Psoas muscle (tissue), 7 donors: ENCODE measurements at regions not wholly inside any gene's neighbourhood (a gene's known extent, or its start where the extent isn't known, plus 50 kb on each side); places are given as distances from the start of the nearest gene placed in this dataset.
"Not testable (repeated sequence)": the region's sequence is repeated elsewhere in the genome, so short reads cannot be mapped to it uniquely, and the experiment has no call there.

Source experiments
- ATAC-seq, 4 donors: fragments of 200-7000 bp; cut with Tn5 transposase; one replicate each; pipeline ENCODE4 v1.9.1; 2020; ENCODE audit warnings: moderate library complexity in 3 of 4, mild to moderate bottlenecking in 2 of 4
- DNase-seq, 2 donors: peaks; one replicate each; pipeline ENCODE4 v3.0.0-alpha.2; 2020
- H3K27ac ChIP-seq: fragments of 200-600 bp; one replicate; pipeline ENCODE4 v1.8.0; 2022
- H3K27me3 ChIP-seq, 3 donors: fragments of 200-600 bp in 1 of 3; one replicate each; pipeline versions ENCODE4 v1.6.1 to v1.8.0; 2013 to 2022; ENCODE audit warnings: low read length in 2 of 3, mild to moderate bottlenecking in 2 of 3, moderate library complexity in 1 of 3; ENCODE audit not compliant: insufficient read depth in 3 of 3
- H3K36me3 ChIP-seq, 2 donors: fragments of 200-600 bp in 1 of 2; one replicate each; pipeline versions ENCODE4 v1.6.1 to v1.8.0; 2013 to 2022; ENCODE audit warnings: low read depth in 1 of 2, mild to moderate bottlenecking in 1 of 2, moderate library complexity in 1 of 2; ENCODE audit not compliant: insufficient read depth in 1 of 2
- H3K4me1 ChIP-seq: fragments of 200-600 bp; one replicate; pipeline ENCODE4 v1.8.0; 2022
- H3K4me3 ChIP-seq: fragments of 200-600 bp; one replicate; pipeline ENCODE4 v1.8.0; 2022; ENCODE audit warnings: mild to moderate bottlenecking
- H3K9me3 ChIP-seq: fragments of 200-600 bp; one replicate; pipeline ENCODE4 v1.8.0; 2022
- CTCF ChIP-seq: fragments of 200-600 bp; IDR thresholded peaks from one replicate; pipeline ENCODE4 v1.8.0; 2022; ENCODE audit warnings: antibody characterized with exemption
- WGBS, 3 donors: extraction: QIAGEN DNeasy Blood & Tissue Kit; methylation state at CpG; one replicate each; pipeline versions ENCODE4 v1.1.6 to v1.1.7; 2013; 5-methylcytosine and 5-hydroxymethylcytosine counted together
- intact Hi-C, 2 donors: fragments of 100-400 bp; cut with DNase I; formaldehyde crosslinking; loops; one replicate each; pipeline versions ENCODE4 v1.11.0 to v1.14.2; 2022
- donor health status: healthy with polysubstance abuse.
- donor health status: DM: no; HTN: no; CAD: no; lungs with moderate emphysema.
- donor health status: Bipolar disorder and iron deficiency.
- donor health status: healthy.
- donor health status: DM: yes; HTN: yes; CAD: no.
- donor health status: DM: no; HTN: no; CAD: no.
- donor health status: DM: yes; HTN: yes; CAD: no.

GRCh38 chr14:104400355-104400754 is 179.2 kb upstream of the C14orf180 start:
- DNase-seq: no peak
- Histone ChIP-seq H3K27me3 (peaks cover 0 to 6% (median 0%) of the 10 kb centered on the region in 3 donors), H3K27ac (no peak overlapping the region), H3K9me3 (peaks cover 17% of the 10 kb centered on the region), H3K4me1 (no peaks in the 10 kb centered on the region), H3K36me3 (no peaks in the 10 kb centered on the region), H3K4me3 (no peak overlapping the region)
- ATAC-seq: no peak
- intact Hi-C loops: no loop called here
- WGBS, 3 donors: 60 to 66% (median 66%) methylated on average over 4 of the region's 4 CpGs
- TF ChIP-seq CTCF: no peak

GRCh38 chr14:104401785-104402184 is 177.8 kb upstream of the C14orf180 start:
- H3K36me3 ChIP-seq: no peaks in the 10 kb centered on the region
- H3K27me3 ChIP-seq: peaks cover 0 to 6% (median 0%) of the 10 kb centered on the region in 3 donors
- no peak overlapping the region for H3K4me3 ChIP-seq
- ATAC-seq (no peak), DNase-seq (no peak)
- intact Hi-C loops: no loop called here
- 89 to 95% (median 93%) methylated on average over 4 of the region's 4 CpGs for WGBS, 3 donors
- TF ChIP-seq CTCF: no peak
- peaks cover 17% of the 10 kb centered on the region for H3K9me3 ChIP-seq
- no peaks in the 10 kb centered on the region for H3K4me1 ChIP-seq
- no peak overlapping the region for H3K27ac ChIP-seq

GRCh38 chr14:104402303-104402702 is 177.3 kb upstream of the C14orf180 start:
- H3K27me3 ChIP-seq, H3K36me3 ChIP-seq, H3K4me1 ChIP-seq, H3K27ac ChIP-seq, ATAC-seq, intact Hi-C loops, H3K4me3 ChIP-seq, DNase-seq: not testable (repeated sequence)
- 95 to 99% (median 98%) methylated on average over 4 of the region's 4 CpGs for WGBS, 3 donors
- peaks cover 13% of the 10 kb centered on the region for H3K9me3 ChIP-seq

GRCh38 chr14:104403421-104404220 is 175.9 kb upstream of the C14orf180 start:
- Histone ChIP-seq H3K36me3 (no peaks in the 10 kb centered on the region), H3K9me3 (no peaks in the 10 kb centered on the region), H3K27ac (no peak overlapping the region), H3K4me3 (no peak overlapping the region), H3K27me3 (peaks cover 0 to 6% (median 0%) of the 10 kb centered on the region in 3 donors), H3K4me1 (no peaks in the 10 kb centered on the region)
- no peak for TF ChIP-seq CTCF
- intact Hi-C loops: no loop called here
- ATAC-seq (no peak), DNase-seq (no peak)
- WGBS, 3 donors: 79 to 85% (median 81%) methylated on average over 11 of the region's 11 CpGs

- no peak for ATAC-seq
- no peak overlapping the region for H3K27ac ChIP-seq
- no peak overlapping the region for H3K4me3 ChIP-seq
- 81 to 85% (median 82%) methylated on average over 7 of the region's 7 CpGs for WGBS, 3 donors
- peaks cover 8% of the 10 kb centered on the region for H3K9me3 ChIP-seq
- DNase-seq: no peak
- H3K36me3 ChIP-seq: no peaks in the 10 kb centered on the region
- TF ChIP-seq CTCF: no peak
- peaks cover 0 to 6% (median 0%) of the 10 kb centered on the region in 3 donors for H3K27me3 ChIP-seq
- intact Hi-C loops: no loop called here
- H3K4me1 ChIP-seq: no peaks in the 10 kb centered on the region
Observed at GRCh38 chr14:104404922-104405321, 174.6 kb upstream of the C14orf180 start.
